BLaER1 (cell line): ENCODE measurements at regions not wholly inside any gene's neighbourhood (a gene's known extent, or its start where the extent isn't known, plus 50 kb on each side); places are given as distances from the start of the nearest gene placed in this dataset.

Experiments
- H3K27ac ChIP-seq: shearing (Covaris generic); formaldehyde crosslinking; 2 replicates; pipeline ENCODE4 v1.8.1; 2022
- H3K27me3 ChIP-seq: shearing (Covaris generic); formaldehyde crosslinking; 2 replicates; pipeline ENCODE4 v1.8.1; 2022
- H3K36me3 ChIP-seq: shearing (Covaris generic); formaldehyde crosslinking; 2 replicates; pipeline ENCODE4 v1.8.1; 2022
- H3K4me1 ChIP-seq: shearing (Covaris generic); formaldehyde crosslinking; 2 replicates; pipeline ENCODE4 v1.8.1; 2022
- H3K4me2 ChIP-seq: shearing (Covaris generic); formaldehyde crosslinking; 2 replicates; pipeline ENCODE4 v1.8.1; 2022
- H3K4me3 ChIP-seq: shearing (Covaris generic); formaldehyde crosslinking; 2 replicates; pipeline ENCODE4 v1.8.1; 2022
- H3K9ac ChIP-seq: shearing (Covaris generic); formaldehyde crosslinking; 2 replicates; pipeline ENCODE4 v1.8.1; 2022
- H3K9me3 ChIP-seq: shearing (Covaris generic); formaldehyde crosslinking; 2 replicates; pipeline ENCODE4 v1.8.1; 2022
- H4K20me1 ChIP-seq: shearing (Covaris generic); formaldehyde crosslinking; 2 replicates; pipeline ENCODE4 v1.8.1; 2022
- Cebpa-rat ChIP-seq: shearing (Covaris generic); IDR thresholded peaks from 2 replicates; pipeline ENCODE4 v1.8.1; 2022

DNA sequence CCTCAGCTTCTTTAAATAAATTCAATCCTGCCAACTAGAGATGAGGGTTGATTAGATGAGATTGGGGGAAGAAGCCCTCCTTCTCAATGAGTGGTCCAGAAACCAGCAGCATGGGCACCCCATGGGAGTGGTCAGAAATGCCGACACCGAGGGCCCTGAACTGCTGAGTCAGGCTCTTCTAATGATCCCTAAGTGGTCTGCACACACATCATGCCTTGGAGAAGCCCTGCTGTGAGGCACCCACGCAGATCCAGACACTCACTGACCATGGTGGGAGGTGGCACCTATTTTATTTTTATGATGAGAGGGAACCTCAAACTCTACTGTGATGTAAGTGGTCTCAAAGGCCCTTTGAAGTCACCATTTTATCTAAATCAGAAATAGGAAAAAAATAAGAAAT, 72.3 kb upstream of the BOD1 start:
- no peak overlapping the region for H3K4me3 ChIP-seq
- no peak overlapping the region for H3K9ac ChIP-seq
- TF ChIP-seq Cebpa-rat: no peak
- H3K36me3 ChIP-seq: no peaks in the 10 kb centered on the region
- peaks cover 45% of the 10 kb centered on the region for H3K4me1 ChIP-seq
- H3K4me2 ChIP-seq: peak overlapping the region; percentile 81
- no peaks in the 10 kb centered on the region for H3K27me3 ChIP-seq
- H3K27ac ChIP-seq: peak overlapping the region; percentile 82
- H3K9me3 ChIP-seq: peaks cover 10% of the 10 kb centered on the region
- no peaks in the 10 kb centered on the region for H4K20me1 ChIP-seq

DNA sequence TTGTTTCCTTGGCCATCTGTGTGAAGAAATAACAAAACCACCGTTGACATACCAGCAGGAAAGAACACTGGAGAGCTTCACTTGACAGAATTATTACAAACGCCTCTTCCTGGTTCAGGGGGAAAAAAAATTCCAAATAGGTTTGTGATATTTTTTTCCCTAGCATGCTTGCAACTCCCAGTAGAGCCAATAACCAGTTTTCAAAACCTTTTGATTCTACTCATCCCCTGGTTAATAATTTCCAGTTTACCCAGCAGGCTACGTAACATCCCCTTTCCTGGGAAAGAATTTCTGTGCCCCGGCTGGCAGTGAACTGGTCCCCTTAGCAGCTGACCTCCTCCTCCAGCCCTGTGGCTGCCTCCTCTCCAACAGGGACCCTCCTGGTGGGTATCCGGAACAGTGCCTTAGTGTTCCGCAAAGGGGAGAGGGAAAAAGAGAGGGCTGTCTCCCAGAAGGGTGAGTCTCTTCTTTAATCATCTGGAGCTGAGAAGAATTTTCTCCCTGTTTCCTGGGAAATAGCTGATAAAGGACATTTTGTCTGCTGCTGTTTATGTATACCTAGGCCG, 72.8 kb upstream of the BOD1 start:
- Histone ChIP-seq H3K4me3 (peak overlapping the region; percentile 38), H3K36me3 (no peaks in the 10 kb centered on the region), H3K27ac (peak overlapping the region; percentile 82), H3K27me3 (no peaks in the 10 kb centered on the region), H3K9ac (peak overlapping the region; percentile 62), H3K9me3 (peaks cover 9% of the 10 kb centered on the region), H3K4me1 (peaks cover 45% of the 10 kb centered on the region), H3K4me2 (peak overlapping the region; percentile 81), H4K20me1 (no peaks in the 10 kb centered on the region)
- no peak for TF ChIP-seq Cebpa-rat

- H3K4me1 ChIP-seq: peaks cover 45% of the 10 kb centered on the region
- no peaks in the 10 kb centered on the region for H3K27me3 ChIP-seq
- H3K36me3 ChIP-seq: no peaks in the 10 kb centered on the region
- TF ChIP-seq Cebpa-rat: no peak
- H3K27ac ChIP-seq: peak overlapping the region; percentile 82
- no peaks in the 10 kb centered on the region for H4K20me1 ChIP-seq
- peak overlapping the region; percentile 38 for H3K4me3 ChIP-seq
- peak overlapping the region; percentile 81 for H3K4me2 ChIP-seq
- peak overlapping the region; percentile 62 for H3K9ac ChIP-seq
- H3K9me3 ChIP-seq: peaks cover 3% of the 10 kb centered on the region; the same call in 1 of the 2 replicates
Observed at GRCh38 chr5:173689737-173690360, 73.4 kb upstream of the BOD1 start.

GRCh38 chr5:173691931-173692330, 75.5 kb upstream of the BOD1 start:
- Histone ChIP-seq H3K27me3 (no peaks in the 10 kb centered on the region), H3K9ac (no peak overlapping the region), H4K20me1 (no peaks in the 10 kb centered on the region), H3K27ac (no peak overlapping the region), H3K4me2 (no peak overlapping the region), H3K36me3 (no peaks in the 10 kb centered on the region), H3K4me1 (peaks cover 40% of the 10 kb centered on the region), H3K9me3 (no peaks in the 10 kb centered on the region), H3K4me3 (no peak overlapping the region)
- TF ChIP-seq Cebpa-rat: no peak

GRCh38 chr5:173693670-173694069, 77.2 kb upstream of the BOD1 start:
- Histone ChIP-seq H3K4me3 (no peak overlapping the region), H3K9me3 (no peaks in the 10 kb centered on the region), H3K27ac (no peak overlapping the region), H3K4me1 (peaks cover 34% of the 10 kb centered on the region), H4K20me1 (no peaks in the 10 kb centered on the region), H3K27me3 (no peaks in the 10 kb centered on the region), H3K9ac (no peak overlapping the region), H3K4me2 (no peak overlapping the region), H3K36me3 (no peaks in the 10 kb centered on the region)
- no peak for TF ChIP-seq Cebpa-rat

DNA sequence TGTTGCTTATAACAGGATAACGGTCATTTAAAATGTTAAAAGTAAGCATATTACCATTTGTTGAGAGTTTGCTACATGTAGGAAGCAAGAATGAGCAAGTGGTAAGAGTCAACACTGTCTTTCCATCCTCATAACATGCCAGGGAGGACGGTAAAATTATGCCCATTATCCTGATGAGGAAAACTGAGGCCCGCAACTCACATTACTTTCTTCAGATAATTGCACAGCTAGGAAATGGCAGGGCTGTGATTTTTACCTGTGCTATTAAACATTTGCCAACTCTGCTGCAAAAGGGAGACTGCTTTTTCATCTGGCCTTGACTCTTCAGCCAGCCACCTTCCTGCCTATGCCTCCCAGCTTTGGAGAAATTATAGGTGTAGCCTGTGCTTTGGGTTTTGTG, 79.8 kb upstream of the BOD1 start:
- Histone ChIP-seq H3K36me3 (no peaks in the 10 kb centered on the region), H3K9me3 (no peaks in the 10 kb centered on the region), H4K20me1 (no peaks in the 10 kb centered on the region), H3K9ac (no peak overlapping the region), H3K27me3 (no peaks in the 10 kb centered on the region), H3K4me2 (no peak overlapping the region), H3K27ac (no peak overlapping the region), H3K4me1 (peaks cover 29% of the 10 kb centered on the region), H3K4me3 (no peak overlapping the region)
- no peak for TF ChIP-seq Cebpa-rat

DNA sequence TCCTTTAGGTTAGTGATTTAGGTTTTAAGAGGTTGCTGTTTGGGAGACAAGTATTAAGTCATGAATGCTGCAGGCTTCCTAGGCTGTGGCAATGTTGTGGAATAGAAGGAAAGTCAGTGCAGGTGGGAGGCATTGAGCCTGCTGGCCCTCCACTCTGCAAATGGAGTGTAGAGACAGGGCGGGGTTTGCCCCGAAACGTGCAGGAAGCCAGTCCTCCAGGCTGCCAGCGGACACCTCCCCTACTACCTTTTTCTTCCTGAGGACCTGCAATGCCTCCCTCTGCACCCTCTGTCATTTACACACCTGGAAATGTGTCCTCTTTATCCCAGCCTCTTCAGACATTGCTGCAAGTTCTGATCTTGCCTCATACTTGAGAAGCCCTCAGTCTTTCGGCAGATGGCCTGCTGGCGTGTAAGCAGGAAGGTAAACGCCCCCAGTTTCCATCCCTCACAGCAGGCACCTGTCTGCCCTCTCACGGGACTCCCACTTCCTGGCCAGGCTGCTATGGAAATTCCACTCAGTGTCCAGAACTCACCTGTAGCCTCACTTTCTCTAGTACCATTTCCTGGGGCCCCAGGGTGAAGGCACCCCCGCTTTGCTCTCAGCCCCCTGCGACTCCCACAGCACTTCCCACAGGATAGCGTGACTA, 81.6 kb upstream of the BOD1 start:
- peaks cover 29% of the 10 kb centered on the region for H3K4me1 ChIP-seq
- no peaks in the 10 kb centered on the region for H4K20me1 ChIP-seq
- H3K9me3 ChIP-seq: no peaks in the 10 kb centered on the region
- H3K27me3 ChIP-seq: no peaks in the 10 kb centered on the region
- H3K9ac ChIP-seq: no peak overlapping the region; the same call in 1 of the 2 replicates
- TF ChIP-seq Cebpa-rat: no peak
- peak overlapping the region; percentile 36 for H3K4me2 ChIP-seq
- H3K36me3 ChIP-seq: no peaks in the 10 kb centered on the region
- no peak overlapping the region for H3K4me3 ChIP-seq
- no peak overlapping the region for H3K27ac ChIP-seq

DNA sequence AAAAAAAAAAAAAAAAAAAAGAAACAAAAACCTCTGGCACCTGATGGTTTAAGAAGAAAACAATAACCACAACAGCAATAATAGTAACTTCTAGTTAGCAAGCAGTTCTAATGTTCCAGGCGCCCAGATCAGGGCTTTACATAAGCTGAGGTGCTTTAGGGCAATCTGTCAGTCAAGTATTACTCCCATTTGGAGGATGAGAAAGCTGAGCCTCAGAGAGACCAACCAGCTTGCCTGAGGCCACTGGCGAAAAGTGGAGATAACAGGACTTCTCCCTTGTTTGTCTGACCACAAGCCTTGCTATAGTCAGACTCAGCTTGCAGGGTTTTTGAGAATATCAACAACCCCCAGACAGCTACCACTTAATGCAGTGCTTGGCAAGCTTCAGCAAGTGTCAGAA, 83.5 kb upstream of the BOD1 start:
- Histone ChIP-seq H3K27ac (no peak overlapping the region), H3K9me3 (no peaks in the 10 kb centered on the region), H3K4me3 (no peak overlapping the region), H3K4me1 (peaks cover 41% of the 10 kb centered on the region), H3K9ac (no peak overlapping the region), H4K20me1 (no peaks in the 10 kb centered on the region), H3K27me3 (no peaks in the 10 kb centered on the region), H3K36me3 (no peaks in the 10 kb centered on the region), H3K4me2 (peak overlapping the region; percentile 36)
- TF ChIP-seq Cebpa-rat: no peak

GRCh38 chr5:173703466-173703865, 87.0 kb upstream of the BOD1 start:
- Histone ChIP-seq H3K4me2 (no peak overlapping the region), H3K9me3 (no peaks in the 10 kb centered on the region), H3K9ac (no peak overlapping the region), H3K4me3 (no peak overlapping the region), H4K20me1 (no peaks in the 10 kb centered on the region), H3K27ac (no peak overlapping the region), H3K27me3 (no peaks in the 10 kb centered on the region), H3K4me1 (peaks cover 68% of the 10 kb centered on the region), H3K36me3 (no peaks in the 10 kb centered on the region)
- TF ChIP-seq Cebpa-rat: no peak

DNA sequence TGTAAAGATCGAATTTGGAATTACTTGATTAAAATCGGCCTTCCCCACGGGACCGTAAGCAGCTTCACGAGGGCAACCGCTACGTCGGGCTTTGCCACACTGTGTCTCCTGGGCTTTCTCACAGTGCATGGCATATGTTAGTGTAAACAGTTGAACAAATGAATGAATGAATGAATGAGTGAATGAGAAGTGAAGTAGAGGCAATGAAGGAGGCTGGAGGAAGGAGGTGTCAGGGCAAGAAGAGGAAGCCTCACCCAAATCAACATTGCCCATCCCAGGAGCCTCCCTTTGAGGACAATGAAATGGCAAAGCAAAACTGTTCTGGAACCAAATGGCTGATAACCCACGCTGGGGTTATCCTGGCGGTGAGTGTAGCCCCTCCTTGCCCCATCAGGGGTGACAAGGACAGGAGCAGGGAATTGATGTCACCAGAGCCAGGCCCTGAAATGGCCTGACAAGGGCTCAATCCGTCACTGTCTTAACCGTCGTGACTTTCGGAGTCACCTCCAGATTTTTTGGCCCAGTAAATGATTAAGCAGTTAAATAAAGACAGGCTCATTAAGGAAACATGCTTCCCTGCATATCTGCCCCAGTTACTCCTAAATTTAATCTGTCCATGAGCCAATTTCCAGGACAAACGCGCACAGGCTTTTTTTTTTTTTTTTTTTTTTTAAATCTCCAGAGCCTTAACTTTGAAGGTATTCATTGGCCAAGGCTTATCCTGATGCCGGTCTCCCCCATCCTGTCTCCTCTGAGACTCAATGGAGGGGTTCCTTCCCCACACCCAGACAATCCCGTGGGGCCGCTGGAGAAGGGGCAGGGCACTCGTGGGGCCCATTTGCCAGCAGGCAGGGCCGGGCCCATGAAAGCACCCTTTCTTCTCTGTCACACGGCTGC, 88.4 kb upstream of the BOD1 start:
- Histone ChIP-seq H3K27ac (0 out of 2 replicates have a peak overlapping the region, but pooled peaks have one; percentile 52), H3K4me2 (peak overlapping the region; percentile 73), H3K4me1 (peaks cover 61% of the 10 kb centered on the region), H3K9me3 (no peaks in the 10 kb centered on the region), H3K4me3 (no peak overlapping the region), H3K9ac (no peak overlapping the region), H4K20me1 (no peaks in the 10 kb centered on the region), H3K27me3 (no peaks in the 10 kb centered on the region), H3K36me3 (no peaks in the 10 kb centered on the region)
- no peak for TF ChIP-seq Cebpa-rat
